GM10266 (cell line): ENCODE measurements at regions not wholly inside any gene's neighbourhood (a gene's known extent, or its start where the extent isn't known, plus 50 kb on each side); places are given as distances from the start of the nearest gene placed in this dataset.

Source experiments
- DNase-seq: peaks from one replicate; pipeline ENCODE4 v3.0.0; 2012; ENCODE audit errors: extremely low spot score
- TF ChIP-seq, protein P1 (sequence below): IDR thresholded peaks from 2 replicates; pipeline ENCODE4 v1.5.1; 2012; ENCODE audit warnings: mild to moderate bottlenecking, low read depth; ENCODE audit not compliant: control insufficient read depth, insufficient read depth; ENCODE audit errors: missing control alignments

DNA sequence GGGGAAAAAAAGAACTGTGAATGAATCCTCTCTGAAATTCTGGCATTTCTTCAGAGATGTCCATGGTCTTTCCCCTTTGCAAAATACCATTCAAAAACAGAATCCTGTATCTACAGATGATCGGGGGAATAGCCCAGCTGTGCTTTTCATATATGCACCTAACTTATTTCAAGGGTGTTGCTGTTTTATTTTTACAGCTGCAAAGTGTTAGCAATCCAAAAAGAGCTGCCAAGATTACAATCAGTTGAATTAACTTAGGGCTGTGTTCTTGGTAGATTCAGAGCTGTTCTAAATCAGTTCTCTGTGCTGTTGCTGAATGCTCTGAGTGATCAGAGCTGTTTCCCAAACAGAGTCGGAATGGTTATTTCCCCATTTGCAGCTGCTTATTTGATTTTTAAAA, 175.7 kb upstream of the SEMA6D start:
- TF ChIP-seq, protein P1, sequence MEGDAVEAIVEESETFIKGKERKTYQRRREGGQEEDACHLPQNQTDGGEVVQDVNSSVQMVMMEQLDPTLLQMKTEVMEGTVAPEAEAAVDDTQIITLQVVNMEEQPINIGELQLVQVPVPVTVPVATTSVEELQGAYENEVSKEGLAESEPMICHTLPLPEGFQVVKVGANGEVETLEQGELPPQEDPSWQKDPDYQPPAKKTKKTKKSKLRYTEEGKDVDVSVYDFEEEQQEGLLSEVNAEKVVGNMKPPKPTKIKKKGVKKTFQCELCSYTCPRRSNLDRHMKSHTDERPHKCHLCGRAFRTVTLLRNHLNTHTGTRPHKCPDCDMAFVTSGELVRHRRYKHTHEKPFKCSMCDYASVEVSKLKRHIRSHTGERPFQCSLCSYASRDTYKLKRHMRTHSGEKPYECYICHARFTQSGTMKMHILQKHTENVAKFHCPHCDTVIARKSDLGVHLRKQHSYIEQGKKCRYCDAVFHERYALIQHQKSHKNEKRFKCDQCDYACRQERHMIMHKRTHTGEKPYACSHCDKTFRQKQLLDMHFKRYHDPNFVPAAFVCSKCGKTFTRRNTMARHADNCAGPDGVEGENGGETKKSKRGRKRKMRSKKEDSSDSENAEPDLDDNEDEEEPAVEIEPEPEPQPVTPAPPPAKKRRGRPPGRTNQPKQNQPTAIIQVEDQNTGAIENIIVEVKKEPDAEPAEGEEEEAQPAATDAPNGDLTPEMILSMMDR = no peak
- no peak for DNase-seq

DNA sequence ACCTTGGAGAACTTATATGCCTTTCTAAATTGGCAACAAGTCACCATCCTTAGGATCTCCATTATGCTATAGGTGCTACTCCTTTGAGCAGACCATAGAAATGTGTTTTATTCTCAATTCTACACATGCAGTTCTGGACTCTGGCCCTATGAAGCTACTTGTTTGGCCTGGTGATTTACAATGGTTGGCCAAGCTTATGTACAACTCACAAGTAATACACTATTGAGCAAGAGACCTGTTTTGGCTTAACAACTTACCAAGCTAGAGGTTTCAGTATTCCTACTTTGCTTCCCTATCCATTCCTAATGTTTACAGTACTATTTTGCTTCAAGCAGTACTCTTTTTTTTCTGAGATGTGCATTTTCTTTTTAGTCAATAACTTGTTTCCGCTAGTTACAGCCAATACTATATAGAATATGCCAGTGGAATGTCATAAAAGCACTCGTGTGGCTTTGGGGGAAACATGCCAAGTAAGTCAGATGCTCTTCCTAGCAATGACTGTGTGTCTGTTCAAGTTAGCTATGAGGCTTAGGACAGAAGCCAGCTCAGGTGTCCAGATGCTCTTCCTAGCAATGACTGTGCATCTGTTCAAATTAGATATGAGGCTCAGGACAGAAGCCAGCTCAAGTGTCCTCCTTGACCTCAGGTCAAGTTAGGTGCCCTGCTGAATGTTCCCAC, 174.9 kb upstream of the SEMA6D start:
- TF ChIP-seq, protein P1 = no peak
- no peak for DNase-seq

DNA sequence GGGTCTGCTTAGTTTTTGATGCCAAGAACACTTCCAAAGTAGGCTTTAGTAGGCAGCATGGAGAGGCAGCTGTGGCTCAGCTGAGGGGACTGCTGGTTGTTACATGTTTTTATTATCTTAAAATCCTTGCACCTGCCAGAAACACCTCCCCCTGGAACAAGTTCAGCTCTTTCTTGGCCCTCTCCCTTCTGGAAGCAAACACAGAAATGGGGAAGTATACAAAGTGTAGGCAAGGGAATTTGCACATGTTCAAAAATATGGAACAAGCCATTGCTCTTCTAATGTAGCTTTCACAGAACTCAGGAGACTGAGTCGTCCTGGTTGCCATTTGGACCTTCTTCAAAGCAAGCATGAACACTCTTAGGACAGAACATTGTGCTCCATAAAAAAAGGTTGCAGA, 169.1 kb upstream of the SEMA6D start:
- TF ChIP-seq, protein P1 = no peak
- no peak for DNase-seq

DNA sequence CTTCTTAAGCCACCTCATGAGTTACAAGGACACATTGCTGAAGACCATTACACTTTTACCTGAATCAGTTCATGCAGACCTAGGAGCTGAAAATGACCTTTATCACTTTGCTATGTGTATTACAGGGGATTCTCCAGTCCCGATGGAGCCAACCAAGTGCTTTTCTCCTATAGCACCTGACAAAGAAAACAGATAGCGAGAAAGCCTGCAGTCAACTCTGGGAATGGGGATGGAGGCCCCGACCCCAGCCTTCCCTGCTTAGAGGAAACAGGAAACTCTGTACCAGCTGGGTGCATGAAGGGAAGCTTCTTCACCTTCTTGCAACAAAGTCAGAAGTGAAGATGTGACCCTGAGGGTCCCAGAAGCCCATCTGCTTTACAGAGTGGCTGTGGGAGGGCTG, 168.3 kb upstream of the SEMA6D start:
- no peak for DNase-seq
- TF ChIP-seq, protein P1 = no peak

DNA sequence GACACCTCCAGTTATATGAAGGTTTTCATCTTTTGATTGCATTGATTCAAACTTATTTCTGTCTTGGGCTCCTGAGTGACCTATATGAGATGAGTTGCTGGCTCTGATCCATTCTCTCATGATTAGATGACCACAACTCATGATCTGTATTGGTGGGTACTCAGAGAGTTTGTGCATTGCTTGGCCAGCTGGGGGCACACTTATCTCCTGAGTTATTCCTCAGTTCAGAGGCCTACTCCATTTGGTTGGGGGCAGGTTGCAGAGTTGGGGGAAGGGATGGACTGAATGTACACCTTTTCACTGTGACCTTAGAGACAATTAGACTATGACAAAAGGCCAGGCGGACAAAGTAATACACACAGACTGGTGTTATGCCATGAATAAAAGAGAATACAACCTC, 166.2 kb upstream of the SEMA6D start:
- TF ChIP-seq, protein P1 = peak; percentile 2

DNA sequence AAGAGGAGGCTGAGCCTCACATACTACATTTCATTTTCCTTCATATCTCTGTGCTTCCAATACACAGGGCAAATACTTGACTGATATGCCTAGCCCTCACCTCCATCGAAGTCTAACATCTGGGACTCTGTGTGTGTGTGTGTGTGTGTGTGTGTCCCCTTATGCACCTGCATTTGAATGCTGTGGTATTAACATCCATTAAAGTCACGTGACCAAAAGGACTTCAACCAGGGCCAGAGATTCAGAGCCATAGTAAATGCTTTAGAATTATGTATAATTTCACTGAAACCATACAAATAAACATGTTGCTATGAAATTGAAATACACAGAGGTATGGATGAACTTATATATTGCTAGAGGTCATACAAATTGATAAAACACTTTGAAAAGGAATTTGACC, 165.8 kb upstream of the SEMA6D start:
- no peak for DNase-seq
- TF ChIP-seq, protein P1 = no peak

More for the DNA sequence above, 166.2 kb upstream of the SEMA6D start:
- no peak for DNase-seq

DNA sequence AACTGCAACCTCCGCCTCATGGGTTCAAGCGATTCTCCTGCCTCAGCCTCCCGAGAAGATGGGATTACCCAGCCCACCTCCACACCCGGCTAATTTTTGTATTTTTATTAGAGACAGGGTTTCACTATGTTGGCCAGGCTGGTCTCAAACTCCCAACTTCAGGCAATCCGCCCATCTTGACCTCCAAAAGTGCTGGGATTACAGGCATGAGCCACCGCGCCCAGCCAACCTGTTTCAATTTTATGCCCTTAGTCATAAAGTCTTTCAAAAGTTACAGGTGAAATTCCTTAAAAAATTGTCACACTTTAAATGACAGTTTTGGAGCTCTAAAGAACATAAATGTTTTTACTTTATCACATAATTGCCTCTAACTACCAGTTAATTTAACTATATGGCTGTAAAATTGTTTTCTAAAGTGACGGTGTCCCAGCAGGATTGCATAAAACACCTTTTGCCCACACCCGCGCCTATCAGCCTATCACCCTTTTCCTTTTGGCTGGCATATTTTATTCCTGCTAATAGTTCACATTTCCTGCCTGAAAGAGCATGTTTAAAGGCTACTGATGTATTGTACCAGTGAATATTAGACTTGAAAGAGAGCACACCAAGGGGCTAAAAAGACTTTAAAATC, 164.2 kb upstream of the SEMA6D start:
- TF ChIP-seq, protein P1 = no peak
- no peak for DNase-seq
